MCF 10A (cell line): ENCODE measurements at regions not wholly inside any gene's neighbourhood (a gene's known extent, or its start where the extent isn't known, plus 50 kb on each side); places are given as distances from the start of the nearest gene placed in this dataset.

Experiments
- BruUV-seq: library from RNA; stranded (reverse); fragments of 400-500 nt; replicated peaks from 2 replicates; lab custom pipeline; 2021; lab: Mats Ljungman, UMichigan
- CTCF ChIA-PET: fragments of 300-600 bp; sonication (Branson Sonifier 250); formaldehyde crosslinking; extraction: SDS; loops from one replicate; lab custom pipeline; 2021; ENCODE audit warnings: antibody characterized with exemption, inconsistent platforms; lab: Yijun Ruan, JAX
- POLR2A ChIA-PET: fragments of 300-600, 350-650 bp; sonication (Branson Sonifier 250); formaldehyde crosslinking; extraction: SDS; loops from one replicate; lab custom pipeline; 2020; ENCODE audit warnings: antibody characterized with exemption, inconsistent platforms; lab: Yijun Ruan, JAX
- DNase-seq: peaks from one replicate; pipeline ENCODE4 v3.0.0-alpha.2; 2018; ENCODE audit not compliant: unreplicated experiment
- H3K27ac Mint-ChIP-seq: one replicate; pipeline ENCODE4 v1.8.0; 2022; ENCODE audit warnings: mild to moderate bottlenecking, low read depth, mixed read lengths; ENCODE audit not compliant: unreplicated experiment
- H3K27me3 Mint-ChIP-seq: one replicate; pipeline ENCODE4 v1.8.0; 2022; ENCODE audit warnings: mixed read lengths; ENCODE audit not compliant: insufficient read depth, unreplicated experiment
- H3K36me3 Mint-ChIP-seq: one replicate; pipeline ENCODE4 v1.8.0; 2022; ENCODE audit warnings: mild to moderate bottlenecking, moderate library complexity, mixed read lengths; ENCODE audit not compliant: insufficient read depth, unreplicated experiment
- H3K4me1 Mint-ChIP-seq: one replicate; pipeline ENCODE4 v1.8.0; 2022; ENCODE audit warnings: mixed read lengths; ENCODE audit not compliant: insufficient read depth, unreplicated experiment
- H3K4me3 Mint-ChIP-seq: one replicate; pipeline ENCODE4 v1.8.0; 2022; ENCODE audit warnings: mild to moderate bottlenecking, moderate library complexity, mixed read lengths; ENCODE audit not compliant: unreplicated experiment
- H3K9me3 Mint-ChIP-seq: one replicate; pipeline ENCODE4 v1.8.0; 2022; ENCODE audit warnings: mixed read lengths; ENCODE audit not compliant: unreplicated experiment
- CTCF ChIP-seq: fragments of 200-600 bp; IDR thresholded peaks from one replicate; pipeline ENCODE4 v1.8.0; 2022; ENCODE audit warnings: antibody characterized with exemption, mild to moderate bottlenecking; ENCODE audit not compliant: unreplicated experiment
- intact Hi-C: fragments of 100-400 bp; cut with micrococcal nuclease; formaldehyde crosslinking; loops from 2 replicates; pipeline ENCODE4 v1.14.1; 2022

- Mint-ChIP-seq H3K27me3 (no peaks in the 10 kb centered on the region), H3K27ac (peak overlapping the region; percentile 71), H3K9me3 (peaks cover 8% of the 10 kb centered on the region), H3K36me3 (no peaks in the 10 kb centered on the region), H3K4me3 (no peak overlapping the region), H3K4me1 (peaks cover 26% of the 10 kb centered on the region)
- ChIA-PET POLR2A (interaction anchor here (0.6 to 1.7 kb wide), 4 partner anchors 90 to 1049 kb away, joined by 3 to 7 read pairs (median 4); no protein-coding TSS in a partner anchor), CTCF (interaction anchor here (0.7 kb wide), 1 partner anchor 82 kb away, joined by 4 read pairs; no protein-coding TSS in a partner anchor)
- DNase-seq, result peak; percentile 68
- intact Hi-C loops, result loop anchor here (10.0 kb wide), 1 partner anchor 115 kb away; no protein-coding TSS in a partner anchor
- no peak for TF ChIP-seq CTCF
- no TSS peak for BruUV-seq
Measured at GRCh38 chr7:12809476-12809875, 122.0 kb downstream of the ARL4A start.

GRCh38 chr7:12812111-12812510 lies 124.7 kb downstream of the ARL4A start:
- no peak for DNase-seq
- Mint-ChIP-seq H3K4me3 (no peak overlapping the region), H3K9me3 (peaks cover 8% of the 10 kb centered on the region), H3K36me3 (no peaks in the 10 kb centered on the region), H3K4me1 (peaks cover 22% of the 10 kb centered on the region), H3K27me3 (no peaks in the 10 kb centered on the region), H3K27ac (peak overlapping the region; percentile 36)
- intact Hi-C loops, result no loop called here
- ChIA-PET CTCF (interaction anchor here (0.6 to 1.4 kb wide), 4 partner anchors 12 to 126 kb away, joined by 3 to 6 read pairs (median 4); no protein-coding TSS in a partner anchor), POLR2A (interaction anchor here (0.6 kb wide), 1 partner anchor 55 kb away, joined by 3 read pairs; no protein-coding TSS in a partner anchor)
- BruUV-seq, result no TSS peak
- TF ChIP-seq CTCF, result no peak

GRCh38 chr7:12814107-12814506 lies 126.7 kb downstream of the ARL4A start:
- POLR2A ChIA-PET, result interaction anchor here (0.7 to 2.0 kb wide), 10 partner anchors 9 to 218 kb away, joined by 3 to 6 read pairs (median 4); partner anchors contain the start of gene ARL4A
- Mint-ChIP-seq H3K36me3 (no peaks in the 10 kb centered on the region), H3K27ac (peak overlapping the region; percentile 53), H3K9me3 (peaks cover 8% of the 10 kb centered on the region), H3K27me3 (no peaks in the 10 kb centered on the region), H3K4me3 (no peak overlapping the region), H3K4me1 (peaks cover 21% of the 10 kb centered on the region)
- BruUV-seq, result no TSS peak
- CTCF ChIA-PET, result interaction anchor here (0.6 to 1.0 kb wide), 4 partner anchors 48 to 723 kb away, joined by 3 to 5 read pairs (median 4); no protein-coding TSS in a partner anchor
- no peak for TF ChIP-seq CTCF
- intact Hi-C loops, result no loop called here
- peak; percentile 66 for DNase-seq

- H3K27me3 Mint-ChIP-seq, result no peaks in the 10 kb centered on the region
- POLR2A ChIA-PET, result interaction anchor here (0.5 to 2.0 kb wide), 6 partner anchors 10 to 239 kb away, joined by 3 to 6 read pairs (median 5); partner anchors contain the start of gene ARL4A
- intact Hi-C loops, result no loop called here
- TF ChIP-seq CTCF, result no peak
- H3K27ac Mint-ChIP-seq, result peak overlapping the region; percentile 53
- no peak overlapping the region for H3K4me3 Mint-ChIP-seq
- CTCF ChIA-PET, result interaction anchor here (0.6 to 1.5 kb wide), 4 partner anchors 48 to 1417 kb away, joined by 3 to 5 read pairs (median 3); no protein-coding TSS in a partner anchor
- no peak for DNase-seq
- H3K36me3 Mint-ChIP-seq, result no peaks in the 10 kb centered on the region
- BruUV-seq, result no TSS peak
- peaks cover 8% of the 10 kb centered on the region for H3K9me3 Mint-ChIP-seq
- peaks cover 15% of the 10 kb centered on the region for H3K4me1 Mint-ChIP-seq
Measured at GRCh38 chr7:12814828-12815227, 127.4 kb downstream of the ARL4A start.
